ENCODE measurements at regions not wholly inside any gene's neighbourhood (a gene's known extent, or its start where the extent isn't known, plus 50 kb on each side); places are given as distances from the start of the nearest gene placed in this dataset.

GRCh38 chr2:74772046-74772445, 61.9 kb upstream of the HK2 start:
- H3K9me3 ChIP-seq: no peaks in the 10 kb centered on the region
- no peaks in the 10 kb centered on the region for H3K27me3 ChIP-seq
- DNase-seq: no peak
- H3K4me3 ChIP-seq: no peak overlapping the region
- no peak overlapping the region for H3K27ac ChIP-seq
- no peaks in the 10 kb centered on the region for H3K36me3 ChIP-seq
- intact Hi-C loops (cut with DNase I; ENCODE audit: low total_unique reads): no loop called here
- no peak for TF ChIP-seq EP300 (IDR thresholded peaks at IDR 0.05)
- TF ChIP-seq POLR2AphosphoS5 (IDR thresholded peaks at IDR 0.05): no peak
- TF ChIP-seq POLR2A (IDR thresholded peaks at IDR 0.05): no peak
- TF ChIP-seq CTCF (IDR thresholded peaks at IDR 0.05): no peak
- peaks cover 0 to 11% (median 0%) of the 10 kb centered on the region in 4 donors for H3K4me1 ChIP-seq

- Histone ChIP-seq H3K27ac (no peak overlapping the region), H3K4me1 (peaks cover 0 to 10% (median 5%) of the 10 kb centered on the region in 4 donors), H3K9me3 (no peaks in the 10 kb centered on the region), H3K27me3 (no peaks in the 10 kb centered on the region), H3K4me3 (no peak overlapping the region), H3K36me3 (no peaks in the 10 kb centered on the region)
- 68 to 79% (median 70%) methylated on average over 8 of the region's 8 CpGs for WGBS, 5 donors
- DNase-seq: no peak
- intact Hi-C loops (cut with DNase I; ENCODE audit: low total_unique reads): no loop called here
- TF ChIP-seq POLR2AphosphoS5 (IDR thresholded peaks at IDR 0.05): no peak
- TF ChIP-seq EP300 (IDR thresholded peaks at IDR 0.05): no peak
- no peak for TF ChIP-seq CTCF (IDR thresholded peaks at IDR 0.05)
- TF ChIP-seq POLR2A (IDR thresholded peaks at IDR 0.05): no peak
Measured at GRCh38 chr2:74777161-74777900, 56.6 kb upstream of the HK2 start.

- WGBS, 5 donors: 61 to 73% (median 69%) methylated on average over 15 to 16 of the region's 16 CpGs
Measured at GRCh38 chr2:74778381-74779264, 55.3 kb upstream of the HK2 start.

More at GRCh38 chr2:74778381-74779264, 55.3 kb upstream of the HK2 start:
- H3K36me3 ChIP-seq: no peaks in the 10 kb centered on the region
- no peak overlapping the region for H3K4me3 ChIP-seq
- intact Hi-C loops (cut with DNase I; ENCODE audit: low total_unique reads): no loop called here
- DNase-seq: peak in 1 of 2 donors; percentile 75
- H3K27me3 ChIP-seq: no peaks in the 10 kb centered on the region
- no peak overlapping the region for H3K27ac ChIP-seq
- no peaks in the 10 kb centered on the region for H3K9me3 ChIP-seq
- TF ChIP-seq EP300 (IDR thresholded peaks at IDR 0.05) (no peak), POLR2AphosphoS5 (IDR thresholded peaks at IDR 0.05) (no peak), CTCF (IDR thresholded peaks at IDR 0.05) (no peak), POLR2A (IDR thresholded peaks at IDR 0.05) (no peak)
- H3K4me1 ChIP-seq: peaks cover 0 to 10% (median 3%) of the 10 kb centered on the region in 4 donors

All from stomach (tissue), 8 donors.